RWPE1 (cell line): ENCODE measurements at regions not wholly inside any gene's neighbourhood (a gene's known extent, or its start where the extent isn't known, plus 50 kb on each side); places are given as distances from the start of the nearest gene placed in this dataset.

Source experiments
- CTCF ChIA-PET: fragments of 350-600 bp; sonication (Branson Sonifier 250); formaldehyde crosslinking; extraction: SDS; loops from one replicate; lab custom pipeline; 2021; lab: Yijun Ruan, JAX
- POLR2A ChIA-PET: fragments of 400-600 bp; formaldehyde crosslinking; extraction: SDS; loops from one replicate; lab custom pipeline; 2020; ENCODE audit warnings: antibody characterized with exemption; ENCODE audit not compliant: low non-redundant PET; lab: Yijun Ruan, JAX
- DNase-seq: peaks from one replicate; pipeline ENCODE4 v3.0.0; 2012; ENCODE audit warnings: low spot score
- H3K27ac ChIP-seq: fragments of 450-650 bp; 2 replicates; pipeline ENCODE4 v1.5.1; 2017
- TF ChIP-seq, protein P1 (sequence below): fragments of 450-650 bp; conservative IDR thresholded peaks from 2 replicates; pipeline ENCODE4 v1.5.1; 2017; ENCODE audit warnings: low read depth, mild to moderate bottlenecking

DNA sequence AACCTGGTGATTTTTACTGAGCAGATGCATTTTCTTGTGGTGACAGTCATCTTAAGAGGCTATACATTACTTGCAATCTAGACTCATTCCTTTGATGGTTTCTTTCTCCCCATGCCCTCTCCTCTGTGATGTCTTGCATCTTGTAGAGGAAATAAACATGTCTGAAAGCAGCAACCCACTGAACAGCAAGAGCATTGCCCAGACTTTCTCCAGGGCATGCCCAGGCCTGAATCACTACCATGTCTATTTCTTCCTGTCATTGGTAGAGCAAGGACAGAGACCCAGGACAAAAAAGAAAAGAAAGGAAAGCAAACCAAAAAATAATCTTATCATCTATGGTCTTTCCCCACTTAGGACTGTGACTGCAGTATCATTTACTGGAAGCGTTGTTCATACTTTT lies 326.1 kb downstream of the HNRNPD start:
- no peak overlapping the region for H3K27ac ChIP-seq
- ChIA-PET CTCF (interaction anchor here (0.6 kb wide), 1 partner anchor 27 kb away, joined by 3 read pairs; no protein-coding TSS in a partner anchor), POLR2A (no interaction called here)
- no peak for DNase-seq
- TF ChIP-seq, protein P1, sequence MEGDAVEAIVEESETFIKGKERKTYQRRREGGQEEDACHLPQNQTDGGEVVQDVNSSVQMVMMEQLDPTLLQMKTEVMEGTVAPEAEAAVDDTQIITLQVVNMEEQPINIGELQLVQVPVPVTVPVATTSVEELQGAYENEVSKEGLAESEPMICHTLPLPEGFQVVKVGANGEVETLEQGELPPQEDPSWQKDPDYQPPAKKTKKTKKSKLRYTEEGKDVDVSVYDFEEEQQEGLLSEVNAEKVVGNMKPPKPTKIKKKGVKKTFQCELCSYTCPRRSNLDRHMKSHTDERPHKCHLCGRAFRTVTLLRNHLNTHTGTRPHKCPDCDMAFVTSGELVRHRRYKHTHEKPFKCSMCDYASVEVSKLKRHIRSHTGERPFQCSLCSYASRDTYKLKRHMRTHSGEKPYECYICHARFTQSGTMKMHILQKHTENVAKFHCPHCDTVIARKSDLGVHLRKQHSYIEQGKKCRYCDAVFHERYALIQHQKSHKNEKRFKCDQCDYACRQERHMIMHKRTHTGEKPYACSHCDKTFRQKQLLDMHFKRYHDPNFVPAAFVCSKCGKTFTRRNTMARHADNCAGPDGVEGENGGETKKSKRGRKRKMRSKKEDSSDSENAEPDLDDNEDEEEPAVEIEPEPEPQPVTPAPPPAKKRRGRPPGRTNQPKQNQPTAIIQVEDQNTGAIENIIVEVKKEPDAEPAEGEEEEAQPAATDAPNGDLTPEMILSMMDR: no peak

DNA sequence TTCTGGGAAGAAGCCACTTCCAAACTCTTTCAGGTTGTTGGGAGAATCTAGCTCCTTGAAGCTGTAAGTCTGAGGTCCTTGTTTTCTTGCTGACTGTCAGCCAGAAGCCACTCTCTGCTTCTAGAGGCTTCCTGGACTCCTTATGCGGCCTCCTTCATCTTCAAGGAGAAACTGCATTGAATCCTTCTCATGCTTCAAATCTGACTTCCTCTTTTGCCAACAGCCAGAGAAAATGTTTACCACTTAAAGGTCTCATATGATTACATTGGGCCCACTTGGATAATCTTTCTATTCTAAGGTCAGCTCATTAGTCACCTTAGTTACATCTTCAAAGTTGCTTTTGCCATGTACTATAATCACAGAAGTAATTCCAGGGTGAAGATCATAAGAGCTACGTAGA lies 327.0 kb downstream of the HNRNPD start:
- POLR2A ChIA-PET: no interaction called here
- CTCF ChIA-PET: no interaction called here
- no peak for DNase-seq
- TF ChIP-seq, protein P1: no peak
- no peak overlapping the region for H3K27ac ChIP-seq

DNA sequence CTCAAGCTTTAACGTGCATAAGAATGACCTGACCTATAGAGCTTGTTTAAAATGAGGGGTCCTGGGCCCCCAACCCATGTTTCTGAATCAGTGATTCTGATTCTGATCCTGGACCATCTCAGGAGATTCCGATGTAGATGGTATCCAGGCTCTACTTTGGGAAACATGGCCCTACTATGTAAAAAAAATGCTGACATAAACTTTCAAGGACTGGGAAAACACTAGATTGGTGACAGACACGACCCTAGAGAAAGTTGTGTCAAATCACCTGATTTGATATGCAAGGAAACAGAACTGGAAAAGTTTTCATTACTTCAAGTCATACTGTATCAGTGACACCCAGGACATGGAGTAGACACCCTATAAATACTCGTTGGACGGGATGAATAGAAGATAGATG lies 328.5 kb downstream of the HNRNPD start:
- no peak for DNase-seq
- TF ChIP-seq, protein P1: no peak
- ChIA-PET CTCF (no interaction called here), POLR2A (no interaction called here)
- H3K27ac ChIP-seq: no peak overlapping the region

DNA sequence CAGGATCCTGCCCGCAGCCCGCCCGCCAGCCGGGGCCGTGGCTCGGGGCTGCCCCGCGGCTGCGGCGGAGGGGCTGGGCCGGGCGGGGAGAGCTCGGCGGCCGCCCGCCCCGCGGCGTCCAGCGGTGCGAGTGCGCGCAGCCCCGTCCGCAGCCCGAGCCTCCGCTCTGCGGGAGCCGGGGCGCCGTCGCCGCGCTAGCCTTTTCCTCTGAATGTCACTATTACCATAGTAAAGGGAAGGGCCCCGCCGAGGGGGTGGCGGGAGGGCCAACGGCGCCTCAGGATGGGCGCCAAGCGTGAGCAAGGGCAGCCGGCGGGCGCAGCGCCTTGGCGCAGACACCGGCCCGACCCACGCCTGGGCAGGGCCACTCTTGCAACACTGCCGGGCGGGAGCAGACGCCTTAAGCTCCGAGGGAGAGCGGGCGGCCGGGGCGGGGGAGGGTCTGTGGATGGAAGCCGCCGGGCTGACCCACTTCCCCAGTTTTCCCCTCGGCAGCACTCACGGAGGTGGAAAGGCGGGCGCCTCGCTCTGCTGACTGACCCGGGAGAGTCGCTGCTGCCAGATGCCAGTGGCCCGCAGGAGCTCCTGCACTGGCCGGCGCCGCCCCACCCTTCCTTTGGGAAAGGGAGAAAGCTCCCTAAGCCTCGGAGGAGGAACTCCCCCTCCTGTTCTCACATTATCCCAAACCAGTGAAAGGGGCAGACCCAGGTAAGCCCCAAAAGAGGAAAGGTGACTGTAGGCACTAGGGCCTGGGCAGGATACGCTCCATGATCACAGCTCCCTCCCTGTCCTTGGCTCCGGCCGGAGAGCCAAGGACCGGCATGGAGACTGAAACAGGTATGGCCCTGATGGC lies 329.4 kb downstream of the HNRNPD start:
- CTCF ChIA-PET: interaction anchor here (0.5 to 0.7 kb wide), 2 partner anchors 129 to 638 kb away, joined by 4 to 6 read pairs; no protein-coding TSS in a partner anchor
- TF ChIP-seq, protein P1: no peak
- POLR2A ChIA-PET: no interaction called here
- peak; percentile 49 for DNase-seq
- peak overlapping the region; percentile 7; the same call in 1 of the 2 replicates for H3K27ac ChIP-seq

DNA sequence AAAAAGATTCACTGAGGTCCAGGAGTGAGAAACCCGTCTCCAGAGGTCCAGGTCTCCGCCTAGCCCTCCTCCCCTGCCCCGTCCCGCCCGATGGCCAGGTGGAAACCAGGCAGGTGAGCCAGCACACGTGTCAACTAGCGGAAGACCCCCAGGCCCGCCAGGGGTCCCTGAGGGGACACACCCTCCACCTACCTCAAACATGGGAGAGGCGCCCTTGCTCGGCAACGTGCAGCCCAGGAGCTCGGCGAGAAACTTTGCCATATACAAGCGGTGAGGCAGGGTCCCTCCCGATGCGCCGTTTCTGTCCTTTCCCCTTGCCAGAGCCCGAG lies 330.0 kb downstream of the HNRNPD start:
- CTCF ChIA-PET: interaction anchor here (0.6 kb wide), 1 partner anchor 234 kb away, joined by 3 read pairs; no protein-coding TSS in a partner anchor
- DNase-seq: no peak
- no peak overlapping the region for H3K27ac ChIP-seq
- TF ChIP-seq, protein P1: no peak
- POLR2A ChIA-PET: no interaction called here

DNA sequence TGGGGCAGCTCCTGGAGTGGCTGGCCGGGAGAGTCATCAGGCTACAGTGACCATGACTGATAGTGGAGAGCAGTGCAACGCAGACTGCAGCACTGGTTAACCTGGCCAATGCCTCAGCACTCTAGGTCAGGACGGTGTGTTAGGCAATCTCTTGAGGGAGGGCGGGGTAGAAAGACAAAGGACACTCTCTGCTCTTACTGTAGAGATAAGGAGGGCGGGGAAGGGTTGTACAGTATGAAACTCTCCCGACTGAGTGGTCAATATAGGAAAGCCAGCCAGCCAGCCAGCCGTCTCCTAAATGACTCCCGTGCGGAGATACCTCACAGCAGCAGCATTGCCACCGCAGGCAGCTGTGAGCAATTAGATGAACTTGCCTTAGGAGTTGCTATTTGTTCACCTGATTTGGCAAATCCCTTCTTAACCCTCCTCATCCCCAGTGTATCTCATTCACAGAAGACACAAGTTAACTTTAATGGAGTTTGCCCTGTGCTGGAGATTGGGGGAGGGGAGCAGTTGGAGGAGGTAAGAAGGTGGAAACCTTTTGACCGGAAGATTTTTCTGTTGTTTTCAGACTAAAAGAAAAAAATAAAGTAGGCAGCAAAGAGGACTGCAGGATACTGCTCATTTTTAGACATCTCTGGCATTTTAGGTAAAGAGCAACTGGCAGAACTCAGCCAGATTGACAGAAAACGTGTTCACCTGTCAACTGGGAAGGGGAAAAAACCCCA lies 330.5 kb downstream of the HNRNPD start:
- TF ChIP-seq, protein P1: no peak
- CTCF ChIA-PET: interaction anchor here (0.6 kb wide), 1 partner anchor 233 kb away, joined by 3 read pairs; no protein-coding TSS in a partner anchor
- POLR2A ChIA-PET: no interaction called here
- peak; percentile 7 for DNase-seq
- H3K27ac ChIP-seq: no peak overlapping the region
